Mesendoderm (in vitro differentiated cells): ENCODE measurements at regions not wholly inside any gene's neighbourhood (a gene's known extent, or its start where the extent isn't known, plus 50 kb on each side); places are given as distances from the start of the nearest gene placed in this dataset.

Experiments used
- DNase-seq: peaks from one replicate; pipeline ENCODE4 v3.0.0; 2013
- H2AK5ac ChIP-seq: 2 replicates; pipeline ENCODE4 v1.6.1; 2013; ENCODE audit warnings: low read length, inconsistent platforms
- H2BK120ac ChIP-seq: 2 replicates; pipeline ENCODE4 v1.6.1; 2013; ENCODE audit warnings: low read depth, mild to moderate bottlenecking, low read length, moderate library complexity, mixed read lengths
- H2BK15ac ChIP-seq: replicated peaks from 2 replicates; pipeline ENCODE4 v1.6.1; 2013; ENCODE audit warnings: low read depth, mild to moderate bottlenecking, moderate library complexity
- H2BK5ac ChIP-seq: 2 replicates; pipeline ENCODE4 v1.6.1; 2013; ENCODE audit warnings: low read length, inconsistent platforms
- H3K18ac ChIP-seq: 2 replicates; pipeline ENCODE4 v1.6.1; 2013; ENCODE audit warnings: mild to moderate bottlenecking, low read length, mixed read lengths
- H3K23ac ChIP-seq: one replicate; pipeline ENCODE4 v1.6.1; 2013; ENCODE audit warnings: low read length
- H3K27ac ChIP-seq: 2 replicates; pipeline ENCODE4 v1.5.1; 2013; ENCODE audit warnings: low read depth, mild to moderate bottlenecking, inconsistent platforms, low read length, moderate library complexity
- H3K27me3 ChIP-seq: 2 replicates; pipeline ENCODE4 v1.6.1; 2013; ENCODE audit warnings: low read length, control low read depth, mild to moderate bottlenecking, inconsistent platforms; ENCODE audit not compliant: insufficient read depth, poor library complexity
- H3K36me3 ChIP-seq: 2 replicates; pipeline ENCODE4 v1.6.1; 2013; ENCODE audit warnings: low read length, inconsistent platforms; ENCODE audit not compliant: control insufficient read depth, insufficient read depth
- H3K4ac ChIP-seq: one replicate; pipeline ENCODE4 v1.6.1; 2013; ENCODE audit warnings: low read depth, mild to moderate bottlenecking, low read length, moderate library complexity
- H3K4me1 ChIP-seq: 2 replicates; pipeline ENCODE4 v1.6.1; 2013; ENCODE audit warnings: low read depth, low read length, inconsistent platforms; ENCODE audit not compliant: control insufficient read depth
- H3K4me2 ChIP-seq: 2 replicates; pipeline ENCODE4 v1.6.1; 2013; ENCODE audit warnings: low read length
- H3K4me3 ChIP-seq: 2 replicates; pipeline ENCODE4 v1.5.1; 2013; ENCODE audit warnings: mild to moderate bottlenecking, low read length
- H3K56ac ChIP-seq: one replicate; pipeline ENCODE4 v1.6.1; 2013; ENCODE audit warnings: low read length
- H3K79me1 ChIP-seq: 2 replicates; pipeline ENCODE4 v1.6.1; 2013; ENCODE audit warnings: low read length, inconsistent platforms
- H3K79me2 ChIP-seq: 2 replicates; pipeline ENCODE4 v1.6.1; 2013; ENCODE audit warnings: mild to moderate bottlenecking, low read length; ENCODE audit not compliant: control insufficient read depth, insufficient read depth
- H3K9ac ChIP-seq: 2 replicates; pipeline ENCODE4 v1.6.1; 2013; ENCODE audit warnings: low read length, inconsistent platforms
- H4K5ac ChIP-seq: one replicate; pipeline ENCODE4 v1.6.1; 2013; ENCODE audit warnings: low read length
- H4K8ac ChIP-seq: one replicate; pipeline ENCODE4 v1.6.1; 2013; ENCODE audit warnings: low read depth, mild to moderate bottlenecking, control low read depth, low read length, moderate library complexity
- WGBS: extraction: QIAGEN DNeasy Blood & Tissue Kit; methylation state at CpG from one replicate; pipeline ENCODE4 v1.1.7; 2013; ENCODE audit warnings: low lambda C conversion rate, missing lambda C conversion rate; ENCODE audit not compliant: insufficient coverage; ENCODE audit errors: extremely low coverage; 5-methylcytosine and 5-hydroxymethylcytosine counted together

- H3K4me2 ChIP-seq: no peak overlapping the region
- H3K4me1 ChIP-seq: no peaks in the 10 kb centered on the region
- H3K56ac ChIP-seq: no peak overlapping the region
- H3K79me2 ChIP-seq: no peaks in the 10 kb centered on the region
- H3K4me3 ChIP-seq: no peak overlapping the region
- H4K8ac ChIP-seq: no peak overlapping the region
- H3K36me3 ChIP-seq: no peaks in the 10 kb centered on the region
- H3K23ac ChIP-seq: no peak overlapping the region
- no peak overlapping the region for H4K5ac ChIP-seq
- WGBS: no CpG with 5 or more reads among the region's 7 CpGs
- no peak for DNase-seq
- H3K9ac ChIP-seq: no peak overlapping the region
- no peak overlapping the region for H2BK15ac ChIP-seq
- H2BK5ac ChIP-seq: no peak overlapping the region
- no peak overlapping the region for H3K27ac ChIP-seq
- H3K27me3 ChIP-seq: no peaks in the 10 kb centered on the region
- no peaks in the 10 kb centered on the region for H3K79me1 ChIP-seq
- H2AK5ac ChIP-seq: no peak overlapping the region
- no peak overlapping the region for H3K4ac ChIP-seq
- H2BK120ac ChIP-seq: no peak overlapping the region
- H3K18ac ChIP-seq: no peak overlapping the region
Observed at GRCh38 chr5:61993295-61993927, 312.6 kb upstream of the KIF2A start.

- no peaks in the 10 kb centered on the region for H3K4me1 ChIP-seq
- H3K4me2 ChIP-seq: no peak overlapping the region
- no peaks in the 10 kb centered on the region for H3K36me3 ChIP-seq
- H4K8ac ChIP-seq: no peak overlapping the region
- H4K5ac ChIP-seq: no peak overlapping the region
- H3K79me2 ChIP-seq: no peaks in the 10 kb centered on the region
- no peak overlapping the region for H2BK5ac ChIP-seq
- no peak overlapping the region for H3K9ac ChIP-seq
- H2BK15ac ChIP-seq: no peak overlapping the region
- no peak overlapping the region for H3K56ac ChIP-seq
- H3K27me3 ChIP-seq: no peaks in the 10 kb centered on the region
- no CpG with 5 or more reads among the region's 1 CpG for WGBS
- no peak for DNase-seq
- no peak overlapping the region for H2AK5ac ChIP-seq
- no peak overlapping the region for H3K23ac ChIP-seq
- no peaks in the 10 kb centered on the region for H3K79me1 ChIP-seq
- H3K4me3 ChIP-seq: no peak overlapping the region
- no peak overlapping the region for H3K27ac ChIP-seq
- H3K4ac ChIP-seq: no peak overlapping the region
- H2BK120ac ChIP-seq: no peak overlapping the region
- H3K18ac ChIP-seq: no peak overlapping the region
Observed at GRCh38 chr5:61994171-61994570, 311.8 kb upstream of the KIF2A start.

- Histone ChIP-seq H4K8ac (no peak overlapping the region), H3K79me2 (no peaks in the 10 kb centered on the region), H3K27ac (no peak overlapping the region), H3K36me3 (no peaks in the 10 kb centered on the region), H2BK120ac (no peak overlapping the region), H3K18ac (no peak overlapping the region), H3K27me3 (no peaks in the 10 kb centered on the region), H3K4me2 (no peak overlapping the region), H2AK5ac (no peak overlapping the region), H3K4ac (no peak overlapping the region), H3K9ac (no peak overlapping the region), H3K4me3 (no peak overlapping the region), H2BK5ac (no peak overlapping the region), H4K5ac (no peak overlapping the region), H2BK15ac (no peak overlapping the region), H3K23ac (no peak overlapping the region), H3K56ac (no peak overlapping the region), H3K79me1 (no peaks in the 10 kb centered on the region), H3K4me1 (no peaks in the 10 kb centered on the region)
- DNase-seq: no peak
- WGBS: no CpG with 5 or more reads among the region's 2 CpGs
Observed at GRCh38 chr5:61995486-61995885, 310.5 kb upstream of the KIF2A start.

GRCh38 chr5:61999371-61999770 lies 306.6 kb upstream of the KIF2A start:
- Histone ChIP-seq H3K4me1 (no peaks in the 10 kb centered on the region), H3K4ac (no peak overlapping the region), H3K36me3 (no peaks in the 10 kb centered on the region), H3K79me1 (no peaks in the 10 kb centered on the region), H4K5ac (no peak overlapping the region), H3K4me2 (no peak overlapping the region), H3K23ac (no peak overlapping the region), H3K56ac (no peak overlapping the region), H2BK5ac (no peak overlapping the region), H3K4me3 (no peak overlapping the region), H3K79me2 (no peaks in the 10 kb centered on the region), H2BK15ac (no peak overlapping the region), H3K27ac (no peak overlapping the region), H3K18ac (no peak overlapping the region), H3K27me3 (no peaks in the 10 kb centered on the region), H3K9ac (no peak overlapping the region), H2AK5ac (no peak overlapping the region), H2BK120ac (no peak overlapping the region), H4K8ac (no peak overlapping the region)
- no peak for DNase-seq

- no peak overlapping the region for H4K5ac ChIP-seq
- DNase-seq: no peak
- H2AK5ac ChIP-seq: no peak overlapping the region
- H4K8ac ChIP-seq: no peak overlapping the region
- no peaks in the 10 kb centered on the region for H3K79me2 ChIP-seq
- no peak overlapping the region for H3K9ac ChIP-seq
- no peak overlapping the region for H2BK15ac ChIP-seq
- no peak overlapping the region for H2BK120ac ChIP-seq
- H3K23ac ChIP-seq: no peak overlapping the region
- H3K4me3 ChIP-seq: no peak overlapping the region
- no peak overlapping the region for H2BK5ac ChIP-seq
- H3K36me3 ChIP-seq: no peaks in the 10 kb centered on the region
- no peaks in the 10 kb centered on the region for H3K4me1 ChIP-seq
- H3K79me1 ChIP-seq: no peaks in the 10 kb centered on the region
- H3K56ac ChIP-seq: no peak overlapping the region
- H3K27ac ChIP-seq: no peak overlapping the region
- H3K4me2 ChIP-seq: no peak overlapping the region
- no peaks in the 10 kb centered on the region for H3K27me3 ChIP-seq
- H3K18ac ChIP-seq: no peak overlapping the region
- no peak overlapping the region for H3K4ac ChIP-seq
Observed at GRCh38 chr5:62000646-62001045, 305.4 kb upstream of the KIF2A start.

- no CpG with 5 or more reads among the region's 1 CpG for WGBS
- Histone ChIP-seq H3K9ac (no peak overlapping the region), H3K4ac (no peak overlapping the region), H3K18ac (no peak overlapping the region), H3K4me3 (no peak overlapping the region), H3K56ac (no peak overlapping the region), H3K4me1 (no peaks in the 10 kb centered on the region), H2AK5ac (no peak overlapping the region), H2BK120ac (no peak overlapping the region), H4K5ac (no peak overlapping the region), H3K4me2 (no peak overlapping the region), H4K8ac (no peak overlapping the region), H3K79me2 (no peaks in the 10 kb centered on the region), H3K27me3 (no peaks in the 10 kb centered on the region), H2BK15ac (no peak overlapping the region), H3K23ac (no peak overlapping the region), H3K36me3 (no peaks in the 10 kb centered on the region), H3K27ac (no peak overlapping the region), H2BK5ac (no peak overlapping the region), H3K79me1 (no peaks in the 10 kb centered on the region)
- no peak for DNase-seq
Observed at GRCh38 chr5:62001640-62002039, 304.4 kb upstream of the KIF2A start.
